Panc1 (cell line): ENCODE measurements at regions not wholly inside any gene's neighbourhood (a gene's known extent, or its start where the extent isn't known, plus 50 kb on each side); places are given as distances from the start of the nearest gene placed in this dataset.

Experiments used
- CTCF ChIP-seq: fragments of 450-650 bp; IDR thresholded peaks from 2 replicates; pipeline ENCODE4 v1.5.1; 2017; ENCODE audit warnings: mild to moderate bottlenecking
- POLR2AphosphoS5 ChIP-seq: IDR thresholded peaks from 2 replicates; pipeline ENCODE4 v1.6.1; 2012; ENCODE audit warnings: mild to moderate bottlenecking, low read depth, low read length, moderate library complexity
- TCF7L2 ChIP-seq: IDR thresholded peaks from 2 replicates; pipeline ENCODE4 v1.6.1; 2011; ENCODE audit warnings: mild to moderate bottlenecking, low read depth, low read length, inconsistent platforms
- TF ChIP-seq, protein P1 (sequence below), 2 experiments: IDR thresholded peaks; 2 replicates each; pipeline ENCODE4 v1.6.1; 2011 to 2012; ENCODE audit warnings: low read depth in 2 of 2, control low read depth in 1 of 2, low read length in 1 of 2, mild to moderate bottlenecking in 1 of 2, moderate library complexity in 1 of 2; ENCODE audit not compliant: insufficient read depth in 1 of 2

GRCh38 chr14:98931911-98932310, 340.1 kb downstream of the BCL11B start:
- TF ChIP-seq CTCF (no peak), POLR2AphosphoS5 (no peak), TCF7L2 (no peak)
- TF ChIP-seq, protein P1, sequence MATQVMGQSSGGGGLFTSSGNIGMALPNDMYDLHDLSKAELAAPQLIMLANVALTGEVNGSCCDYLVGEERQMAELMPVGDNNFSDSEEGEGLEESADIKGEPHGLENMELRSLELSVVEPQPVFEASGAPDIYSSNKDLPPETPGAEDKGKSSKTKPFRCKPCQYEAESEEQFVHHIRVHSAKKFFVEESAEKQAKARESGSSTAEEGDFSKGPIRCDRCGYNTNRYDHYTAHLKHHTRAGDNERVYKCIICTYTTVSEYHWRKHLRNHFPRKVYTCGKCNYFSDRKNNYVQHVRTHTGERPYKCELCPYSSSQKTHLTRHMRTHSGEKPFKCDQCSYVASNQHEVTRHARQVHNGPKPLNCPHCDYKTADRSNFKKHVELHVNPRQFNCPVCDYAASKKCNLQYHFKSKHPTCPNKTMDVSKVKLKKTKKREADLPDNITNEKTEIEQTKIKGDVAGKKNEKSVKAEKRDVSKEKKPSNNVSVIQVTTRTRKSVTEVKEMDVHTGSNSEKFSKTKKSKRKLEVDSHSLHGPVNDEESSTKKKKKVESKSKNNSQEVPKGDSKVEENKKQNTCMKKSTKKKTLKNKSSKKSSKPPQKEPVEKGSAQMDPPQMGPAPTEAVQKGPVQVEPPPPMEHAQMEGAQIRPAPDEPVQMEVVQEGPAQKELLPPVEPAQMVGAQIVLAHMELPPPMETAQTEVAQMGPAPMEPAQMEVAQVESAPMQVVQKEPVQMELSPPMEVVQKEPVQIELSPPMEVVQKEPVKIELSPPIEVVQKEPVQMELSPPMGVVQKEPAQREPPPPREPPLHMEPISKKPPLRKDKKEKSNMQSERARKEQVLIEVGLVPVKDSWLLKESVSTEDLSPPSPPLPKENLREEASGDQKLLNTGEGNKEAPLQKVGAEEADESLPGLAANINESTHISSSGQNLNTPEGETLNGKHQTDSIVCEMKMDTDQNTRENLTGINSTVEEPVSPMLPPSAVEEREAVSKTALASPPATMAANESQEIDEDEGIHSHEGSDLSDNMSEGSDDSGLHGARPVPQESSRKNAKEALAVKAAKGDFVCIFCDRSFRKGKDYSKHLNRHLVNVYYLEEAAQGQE (IDR thresholded peaks at IDR 0.05; ENCODE audit: insufficient read depth in 1 of 2, low read depth in 2 of 2, low read length in 1 of 2) = no peak
